SK-N-MC (cell line): ENCODE measurements at regions not wholly inside any gene's neighbourhood (a gene's known extent, or its start where the extent isn't known, plus 50 kb on each side); places are given as distances from the start of the nearest gene placed in this dataset.

Experiments
- EZH2 ChIP-seq: fragments of 200-600 bp; sonication (generic); IDR thresholded peaks from one replicate; pipeline ENCODE4 v1.6.1; 2017; ENCODE audit warnings: antibody characterized with exemption
- FOXP2 ChIP-seq: optimal IDR thresholded peaks from 2 replicates; pipeline ENCODE3; 2011; ENCODE audit warnings: mild to moderate bottlenecking, moderate library complexity; ENCODE audit not compliant: insufficient read depth; ENCODE audit errors: extremely low read length, control extremely low read depth
- POLR2AphosphoS5 ChIP-seq: IDR thresholded peaks from 2 replicates; pipeline ENCODE4 v1.6.1; 2012; ENCODE audit warnings: mild to moderate bottlenecking, low read depth, low read length, borderline replicate concordance

DNA sequence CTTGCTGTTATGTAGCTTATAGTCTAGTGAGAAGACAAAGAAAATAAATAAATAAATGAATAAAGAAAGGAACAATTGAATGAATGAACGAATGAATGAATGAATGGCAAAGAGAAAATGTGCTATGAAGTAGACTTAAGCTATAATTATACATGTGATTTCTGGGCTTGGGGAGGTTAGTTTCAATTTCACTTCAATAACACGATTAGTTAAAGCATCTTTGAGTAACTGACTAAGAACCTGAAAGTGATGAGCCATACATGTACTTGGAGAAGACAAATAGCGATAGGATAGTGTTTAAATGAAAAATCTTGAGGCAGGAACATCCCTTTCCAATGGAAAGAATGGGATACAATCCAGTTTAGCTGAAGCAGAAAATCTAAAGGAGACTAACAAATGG is 593.1 kb upstream of the LRRTM4 start:
- no peak for TF ChIP-seq EZH2
- TF ChIP-seq POLR2AphosphoS5 = no peak
- no peak for TF ChIP-seq FOXP2
